Vagina (tissue), 2 donors: ENCODE measurements at regions not wholly inside any gene's neighbourhood (a gene's known extent, or its start where the extent isn't known, plus 50 kb on each side); places are given as distances from the start of the nearest gene placed in this dataset.

Source experiments
- POLR2AphosphoS5 ChIP-seq, 2 donors: sonication (generic); formaldehyde crosslinking; IDR thresholded peaks; one replicate each; pipeline ENCODE4 v1.9.0; 2017; ENCODE audit warnings: antibody characterized with exemption in 2 of 2, mild to moderate bottlenecking in 2 of 2, low read depth in 1 of 2; ENCODE audit not compliant: insufficient read depth in 1 of 2
- TF ChIP-seq, protein P1 (sequence below), 3 experiments: fragments of 450-650 bp in 2 of 3; fragments of 200-600 bp in 1 of 3; sonication (generic) in 1 of 3; IDR thresholded peaks; one replicate each; pipeline ENCODE4 v1.5.1; 2017 to 2019; ENCODE audit warnings: antibody characterized with exemption in 3 of 3, mild to moderate bottlenecking in 2 of 3, moderate library complexity in 2 of 3

DNA sequence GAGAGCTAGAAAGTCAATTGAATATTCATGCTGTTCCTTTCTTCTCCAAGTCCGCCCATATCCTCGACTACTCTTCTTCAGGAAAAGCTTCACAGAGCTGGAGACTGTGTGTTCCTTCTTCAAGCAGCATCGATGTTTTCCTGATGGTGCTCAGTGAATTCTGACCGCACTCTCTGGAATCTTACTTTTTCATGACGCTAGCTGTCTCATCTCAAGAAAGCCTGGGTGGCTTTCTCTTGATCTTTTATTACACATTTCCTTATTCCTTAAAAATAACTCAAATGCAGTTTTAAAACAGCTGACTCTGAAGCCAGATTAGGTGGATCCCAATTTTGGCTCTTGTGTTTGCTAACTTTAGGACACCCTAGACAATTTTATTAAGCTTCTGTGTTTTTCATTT is 1245.1 kb upstream of the LRRTM1 start:
- TF ChIP-seq, protein P1, sequence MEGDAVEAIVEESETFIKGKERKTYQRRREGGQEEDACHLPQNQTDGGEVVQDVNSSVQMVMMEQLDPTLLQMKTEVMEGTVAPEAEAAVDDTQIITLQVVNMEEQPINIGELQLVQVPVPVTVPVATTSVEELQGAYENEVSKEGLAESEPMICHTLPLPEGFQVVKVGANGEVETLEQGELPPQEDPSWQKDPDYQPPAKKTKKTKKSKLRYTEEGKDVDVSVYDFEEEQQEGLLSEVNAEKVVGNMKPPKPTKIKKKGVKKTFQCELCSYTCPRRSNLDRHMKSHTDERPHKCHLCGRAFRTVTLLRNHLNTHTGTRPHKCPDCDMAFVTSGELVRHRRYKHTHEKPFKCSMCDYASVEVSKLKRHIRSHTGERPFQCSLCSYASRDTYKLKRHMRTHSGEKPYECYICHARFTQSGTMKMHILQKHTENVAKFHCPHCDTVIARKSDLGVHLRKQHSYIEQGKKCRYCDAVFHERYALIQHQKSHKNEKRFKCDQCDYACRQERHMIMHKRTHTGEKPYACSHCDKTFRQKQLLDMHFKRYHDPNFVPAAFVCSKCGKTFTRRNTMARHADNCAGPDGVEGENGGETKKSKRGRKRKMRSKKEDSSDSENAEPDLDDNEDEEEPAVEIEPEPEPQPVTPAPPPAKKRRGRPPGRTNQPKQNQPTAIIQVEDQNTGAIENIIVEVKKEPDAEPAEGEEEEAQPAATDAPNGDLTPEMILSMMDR (IDR thresholded peaks at IDR 0.05): no peak
- no peak for TF ChIP-seq POLR2AphosphoS5 (IDR thresholded peaks at IDR 0.05; ENCODE audit: insufficient read depth in 1 of 2, low read depth in 1 of 2)
